Motor neuron (in vitro differentiated cells): ENCODE measurements at regions not wholly inside any gene's neighbourhood (a gene's known extent, or its start where the extent isn't known, plus 50 kb on each side); places are given as distances from the start of the nearest gene placed in this dataset.
A peak's percentile ranks its signal among the peaks of the same experiment; 100 is the strongest.

ENCODE experiments used
- ATAC-seq, 8 experiments: fragments of 200-7000 bp; cut with Tn5 transposase; replicated peaks in 6 of 8; 2 replicates each; pipeline ENCODE4 v1.8.0; 2021; ENCODE audit warnings: mild to moderate bottlenecking in 8 of 8, moderate library complexity in 8 of 8
- H3K27ac ChIP-seq, 2 donors: fragments of 250-450 bp; sonication (Bioruptor Pico); 2 replicates each; pipeline ENCODE4 v1.9.0; 2021; ENCODE audit warnings: antibody characterized with exemption in 2 of 2, mild to moderate bottlenecking in 2 of 2, moderate library complexity in 1 of 2
- H3K4me1 ChIP-seq, 2 donors: fragments of 250-450 bp; sonication (Bioruptor Pico); replicated peaks in 1 of 2; 2 replicates each; pipeline ENCODE4 v1.6.1; 2021; ENCODE audit warnings: antibody characterized with exemption in 2 of 2, mild to moderate bottlenecking in 2 of 2, moderate library complexity in 1 of 2
- H3K4me3 ChIP-seq, 5 donors: fragments of 250-450 bp; sonication (Bioruptor Pico); 2 replicates each; pipeline ENCODE4 v1.9.0; 2021; ENCODE audit warnings: antibody characterized with exemption in 5 of 5, mild to moderate bottlenecking in 5 of 5, moderate library complexity in 4 of 5
- WGBS, 10 experiments: fragments of 450-650 bp; shearing (Covaris generic); methylation state at CpG; one replicate each; pipeline ENCODE4 v1.0.0; 2022; 5-methylcytosine and 5-hydroxymethylcytosine counted together
- in situ Hi-C, 9 experiments: fragments of 400-800 bp; cut with MboI; loops; one replicate each; pipeline ENCODE4 v1.15.0; 2021; ENCODE audit warnings: low sequenced_read_pairs in 9 of 9, low pct_unique_long_range_greater_than_20kb in 2 of 9; ENCODE audit not compliant: unreplicated experiment in 9 of 9

DNA sequence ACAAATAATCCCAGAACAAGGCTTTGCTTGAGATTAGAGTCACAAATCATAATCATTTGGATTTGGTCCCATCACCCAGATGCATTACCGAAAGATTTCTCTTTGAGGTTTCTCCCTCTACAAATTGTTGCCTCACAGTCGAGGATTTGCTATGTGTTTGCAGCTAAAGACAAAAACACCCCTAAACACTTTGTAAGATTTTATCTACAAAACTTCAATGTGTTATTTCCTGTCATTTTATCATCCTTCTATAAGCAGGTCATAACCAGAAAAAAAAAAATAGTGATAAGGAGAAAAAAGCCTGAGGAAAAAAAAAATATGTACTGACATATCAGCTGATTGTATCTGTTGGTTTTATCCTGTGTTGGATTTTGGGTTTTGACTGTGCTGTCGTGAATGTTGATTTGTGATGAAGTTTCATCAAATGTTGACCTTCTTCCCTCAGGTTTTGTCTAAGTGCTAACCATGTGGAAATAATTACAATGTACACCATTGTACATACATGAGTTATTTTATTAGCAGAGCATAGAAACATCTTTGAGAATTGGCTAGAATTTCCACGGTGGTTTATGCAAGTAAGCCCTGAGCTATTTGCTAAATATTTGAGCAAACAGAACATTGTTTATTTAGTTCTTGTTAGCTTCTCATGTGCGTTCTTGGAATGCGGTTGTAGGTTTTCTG is 274.4 kb downstream of the NEBL start:
- WGBS, 10 experiments, result 12 to 100% (median 89%) methylated on average over 4 to 6 of the region's 6 CpGs
- in situ Hi-C loops, result no loop called here
- H3K27ac ChIP-seq, result no peak overlapping the region
- no peaks in the 10 kb centered on the region for H3K4me1 ChIP-seq
- ATAC-seq, result peak in 1 of 8 experiments; percentile 99
- H3K4me3 ChIP-seq, result no peak overlapping the region

DNA sequence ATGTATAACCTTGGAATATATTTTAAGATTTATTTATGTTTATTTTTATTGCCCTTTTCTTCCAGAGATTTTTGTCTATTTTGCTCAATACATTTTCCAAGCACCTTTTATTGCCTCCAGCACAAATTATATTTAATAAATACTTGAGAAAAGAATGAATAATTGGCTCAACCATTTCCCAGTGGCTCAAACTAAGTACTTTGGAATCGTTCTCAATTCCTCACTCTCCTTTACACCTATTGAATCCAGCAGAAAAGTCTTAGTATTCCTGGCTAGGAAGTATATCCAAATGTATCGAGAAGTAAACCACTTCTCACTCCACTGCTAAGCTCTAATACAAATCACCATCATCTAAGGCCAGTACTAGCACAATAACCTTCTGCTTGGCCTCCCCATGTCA is 276.1 kb downstream of the NEBL start:
- in situ Hi-C loops, result no loop called here
- Histone ChIP-seq H3K27ac (no peak overlapping the region), H3K4me3 (no peak overlapping the region), H3K4me1 (no peaks in the 10 kb centered on the region)
- no peak for ATAC-seq
- 23 to 100% (median 84%) methylated on average over 1 to 2 of the region's 2 CpGs; no CpG with 5 or more reads in 2 of the 10 experiments for WGBS, 10 experiments

DNA sequence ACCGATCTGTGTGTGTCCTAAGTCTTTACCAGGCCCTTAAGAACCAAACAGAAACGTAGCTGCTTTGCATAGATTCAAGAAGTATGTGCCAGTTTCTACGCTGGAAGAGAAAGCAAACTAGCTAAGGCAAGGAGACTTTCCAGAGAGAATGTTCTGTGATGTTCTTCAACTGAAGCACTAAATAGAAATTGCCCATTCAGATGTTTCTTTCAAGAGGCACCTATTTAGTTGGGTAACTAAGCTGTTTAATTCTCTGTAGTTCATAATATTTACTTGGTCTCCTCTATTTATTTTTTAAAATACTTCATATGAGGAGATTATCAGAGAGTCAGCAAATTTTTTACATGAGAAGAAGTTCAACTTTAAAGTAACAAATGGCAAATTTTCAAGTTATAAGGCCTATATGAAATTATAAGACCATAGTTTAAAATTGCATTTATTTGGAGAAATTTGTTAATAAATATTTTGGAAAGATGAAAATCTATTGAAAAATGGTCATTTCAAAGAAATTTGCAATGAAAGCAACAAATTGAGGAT is 279.0 kb downstream of the NEBL start:
- ATAC-seq, result no peak
- in situ Hi-C loops, result no loop called here
- Histone ChIP-seq H3K27ac (no peak overlapping the region), H3K4me3 (no peak overlapping the region), H3K4me1 (no peaks in the 10 kb centered on the region)
- WGBS, 10 experiments, result 20 to 83% (median 44%) methylated on average over 1 to 3 of the region's 3 CpGs; no CpG with 5 or more reads in 2 of the 10 experiments

DNA sequence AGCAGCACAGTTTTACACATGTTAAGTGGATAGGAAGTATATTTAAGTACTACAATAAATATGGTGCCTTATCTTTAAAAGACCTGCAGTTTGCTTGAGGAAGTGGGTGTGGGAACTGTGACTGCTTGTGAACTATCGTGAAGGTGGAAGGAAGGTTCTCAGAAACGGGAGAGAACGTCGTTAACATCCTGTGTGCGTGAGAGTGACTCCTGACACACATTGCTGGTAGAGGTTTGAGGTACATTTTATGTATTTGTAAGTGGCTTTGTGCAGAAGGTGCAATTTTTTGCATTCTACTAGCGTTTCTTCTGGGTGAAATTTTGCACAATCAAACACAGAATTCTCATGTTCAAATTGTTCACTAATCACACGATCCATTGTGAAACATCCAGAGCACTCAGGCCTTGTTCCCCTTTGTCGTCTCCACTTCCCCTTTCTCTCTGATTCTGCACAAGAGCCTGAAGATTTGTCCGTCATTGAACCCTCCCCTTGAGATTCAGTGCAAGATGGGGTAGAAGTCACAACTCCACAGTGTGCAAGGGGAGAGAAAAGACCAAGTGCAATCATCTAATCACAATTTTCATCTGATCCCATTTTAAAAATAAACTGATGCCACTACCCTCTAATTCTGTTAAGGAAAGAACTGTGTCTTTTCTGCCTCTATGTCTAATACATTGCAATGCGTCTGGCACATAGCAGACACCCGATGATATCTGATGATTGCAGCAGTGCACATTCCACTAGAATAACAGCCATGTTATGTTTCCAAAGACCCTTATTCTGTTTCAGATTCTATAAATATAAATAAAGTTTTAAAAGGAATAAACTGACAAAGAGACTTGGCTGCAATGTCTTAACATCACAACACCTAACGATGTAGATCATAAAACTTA is 279.9 kb downstream of the NEBL start:
- 34 to 100% (median 84%) methylated on average over 3 to 12 of the region's 12 CpGs for WGBS, 10 experiments
- ATAC-seq, result no peak
- Histone ChIP-seq H3K27ac (no peak overlapping the region), H3K4me1 (no peaks in the 10 kb centered on the region), H3K4me3 (no peak overlapping the region)
- in situ Hi-C loops, result no loop called here

DNA sequence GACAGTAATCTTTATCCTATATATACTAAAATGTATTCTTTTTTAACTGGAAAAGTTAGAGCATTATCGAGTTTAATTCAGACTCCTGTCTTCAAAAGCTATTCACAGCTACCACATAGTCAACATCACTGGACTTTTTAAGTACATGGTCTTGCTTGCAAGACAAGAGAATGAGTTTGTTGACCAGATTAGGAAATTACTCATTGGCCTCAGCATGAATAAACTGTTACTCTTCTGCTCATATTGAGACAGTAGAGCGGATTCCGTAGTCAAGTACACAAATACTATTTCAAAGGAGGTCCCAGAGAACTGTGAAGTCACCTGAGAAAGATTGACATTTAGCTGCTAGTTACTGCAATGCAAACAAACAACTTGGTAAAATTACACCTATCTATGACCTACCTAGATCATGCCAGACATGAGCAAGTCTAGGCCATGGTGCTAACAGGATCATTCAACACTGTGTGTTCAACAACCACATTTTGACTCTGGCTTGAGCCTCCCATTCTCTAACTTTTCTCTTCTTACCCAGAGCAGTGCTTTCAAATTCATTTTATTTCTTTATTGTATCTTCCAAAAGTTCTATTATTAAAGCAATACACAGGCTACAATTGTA is 280.9 kb downstream of the NEBL start:
- in situ Hi-C loops, result no loop called here
- Histone ChIP-seq H3K4me1 (no peaks in the 10 kb centered on the region), H3K27ac (no peak overlapping the region), H3K4me3 (no peak overlapping the region)
- WGBS, 10 experiments, result 29 to 100% (median 87%) methylated on average over 1 to 3 of the region's 3 CpGs
- ATAC-seq, result no peak

DNA sequence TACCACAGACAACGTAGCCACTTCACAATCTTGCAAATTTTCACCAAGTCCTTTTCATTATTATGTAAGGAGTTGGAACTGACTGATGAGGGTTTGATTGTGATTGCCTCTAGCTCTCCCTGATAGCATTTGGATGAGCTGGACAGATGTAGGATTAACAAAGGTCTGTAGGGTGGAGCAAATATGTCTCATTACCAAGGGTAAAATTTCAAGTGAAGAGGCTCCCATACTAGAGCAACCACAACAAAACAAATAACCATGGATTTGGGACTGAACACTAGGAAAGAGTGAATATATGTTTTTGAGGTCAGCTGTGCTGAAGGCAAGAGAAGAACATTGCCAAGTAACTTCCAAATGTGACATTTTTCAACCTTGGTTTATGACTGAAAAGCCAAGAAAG is 281.7 kb downstream of the NEBL start:
- H3K4me1 ChIP-seq, result no peaks in the 10 kb centered on the region
- in situ Hi-C loops, result no loop called here
- no peak for ATAC-seq
- no peak overlapping the region for H3K27ac ChIP-seq
- WGBS, 10 experiments, result 0 to 83% (median 30%) methylated on average over 1 of the region's 1 CpG; no CpG with 5 or more reads in 5 of the 10 experiments
- H3K4me3 ChIP-seq, result no peak overlapping the region

DNA sequence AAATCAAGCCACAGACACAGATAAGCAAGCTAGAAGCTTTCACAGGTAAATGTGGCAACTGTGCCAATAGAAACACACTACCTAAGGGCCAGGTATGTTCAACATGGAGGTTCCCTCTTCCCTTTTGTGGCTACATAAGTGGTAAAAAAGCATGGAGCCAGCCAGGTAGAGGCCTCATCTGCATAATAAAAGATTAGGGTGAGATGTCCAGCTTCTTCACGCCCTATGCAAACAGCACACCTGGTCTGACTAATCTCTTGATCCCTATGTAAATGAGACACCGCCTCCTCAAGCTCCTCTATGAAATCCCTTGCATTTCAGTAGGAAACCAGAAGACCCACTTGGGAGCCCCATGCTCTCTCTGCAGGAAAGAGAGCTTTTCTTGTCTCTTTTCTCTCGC is 282.2 kb downstream of the NEBL start:
- Histone ChIP-seq H3K27ac (no peak overlapping the region), H3K4me1 (no peaks in the 10 kb centered on the region), H3K4me3 (no peak overlapping the region)
- WGBS, 10 experiments, result 0 to 100% (median 73%) methylated on average over 1 to 3 of the region's 3 CpGs; no CpG with 5 or more reads in 3 of the 10 experiments
- in situ Hi-C loops, result no loop called here
- ATAC-seq, result no peak

DNA sequence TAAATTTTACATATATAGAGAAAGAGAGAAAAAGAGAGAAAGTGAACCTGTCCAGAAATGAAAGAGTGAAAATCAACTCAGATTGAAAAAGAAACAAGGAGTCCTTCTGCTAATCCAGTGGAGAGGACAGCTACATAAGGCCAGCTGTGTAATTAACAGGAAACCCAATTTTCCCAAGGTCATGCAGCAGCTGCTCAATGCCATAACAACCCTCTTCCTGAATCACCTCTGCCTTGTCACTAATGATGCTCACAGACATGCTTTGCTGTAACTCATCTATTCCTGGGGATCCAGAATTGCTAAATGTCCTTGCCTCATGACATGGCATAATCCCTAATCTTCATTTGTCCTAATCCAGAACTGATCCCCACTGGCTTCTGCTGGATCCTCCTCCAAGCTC is 288.6 kb downstream of the NEBL start:
- Histone ChIP-seq H3K4me3 (no peak overlapping the region), H3K27ac (no peak overlapping the region), H3K4me1 (no peaks in the 10 kb centered on the region)
- ATAC-seq, result no peak
- in situ Hi-C loops, result no loop called here

DNA sequence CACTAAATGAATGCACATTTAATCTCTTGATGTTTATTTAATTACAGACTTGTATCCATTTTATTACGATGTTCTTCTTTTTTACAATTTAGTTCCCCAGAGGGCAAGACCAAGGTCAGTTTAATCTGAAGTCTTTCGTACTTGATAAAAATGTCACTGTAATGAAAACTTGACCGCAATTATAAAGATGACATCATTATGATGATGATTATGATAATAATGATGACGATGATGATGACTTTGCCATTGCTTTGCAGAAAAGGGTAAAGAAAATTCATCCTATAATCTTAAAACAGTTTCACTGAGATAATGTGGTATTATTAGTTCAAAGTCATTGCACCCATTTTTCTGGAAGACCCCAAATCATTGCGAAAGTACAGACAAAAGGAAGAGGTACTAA is 290.1 kb downstream of the NEBL start:
- Histone ChIP-seq H3K27ac (no peak overlapping the region), H3K4me3 (no peak overlapping the region), H3K4me1 (no peaks in the 10 kb centered on the region)
- 34 to 100% (median 87%) methylated on average over 2 to 5 of the region's 5 CpGs for WGBS, 10 experiments
- in situ Hi-C loops, result no loop called here
- ATAC-seq, result no peak

DNA sequence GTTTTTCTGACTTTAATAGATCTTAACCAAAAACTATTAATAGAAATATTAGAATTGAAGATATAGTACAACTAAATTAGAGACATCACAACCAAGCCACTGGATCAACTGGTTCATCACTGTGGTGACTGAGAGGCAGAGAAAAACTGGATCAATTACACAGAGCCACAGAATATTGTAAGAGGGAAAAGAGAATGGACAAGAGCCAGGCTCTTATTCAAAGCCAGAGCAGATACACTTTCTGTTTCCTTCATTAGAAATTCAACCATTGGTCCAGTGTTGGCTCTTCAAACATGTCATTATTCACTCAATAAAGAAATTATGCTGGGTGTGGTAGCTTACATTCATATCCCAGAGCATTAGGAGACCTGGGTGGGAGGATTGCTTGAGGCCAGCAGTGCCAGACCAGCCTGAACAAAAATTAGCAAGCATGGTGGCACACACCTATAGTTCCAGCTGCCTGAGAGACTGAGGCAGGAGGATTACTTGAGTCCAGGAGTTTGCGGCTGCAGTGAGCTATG is 295.1 kb downstream of the NEBL start:
- ATAC-seq, result peak in 3 of 8 experiments; percentile 68 to 77 (median 71)
- in situ Hi-C loops, result no loop called here
- Histone ChIP-seq H3K4me1 (peaks cover 0 to 13% of the 10 kb centered on the region in 2 donors), H3K27ac (no peak overlapping the region), H3K4me3 (no peak overlapping the region)
- 29 to 100% (median 93%) methylated on average over 1 of the region's 1 CpG; no CpG with 5 or more reads in 4 of the 10 experiments for WGBS, 10 experiments

DNA sequence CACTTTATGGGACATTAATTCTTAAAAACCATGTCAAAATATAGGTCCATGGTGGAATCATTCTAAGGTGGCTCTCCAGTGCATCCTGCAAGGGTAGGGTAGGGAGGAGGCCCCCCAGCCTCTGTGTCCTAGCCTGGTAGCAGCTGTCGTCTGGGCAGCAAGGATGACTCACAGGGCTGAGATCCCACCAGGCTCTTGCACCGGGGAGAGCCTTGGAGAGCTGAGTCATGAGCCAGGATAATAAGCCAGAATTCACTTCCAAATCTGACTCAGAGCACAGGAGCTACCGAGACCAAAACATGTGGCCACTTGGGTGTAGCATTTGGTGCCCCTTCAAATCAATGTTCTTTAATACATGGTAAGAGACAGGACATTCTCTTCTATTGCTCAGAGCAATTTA is 298.5 kb downstream of the NEBL start:
- peak; percentile 54 to 99 (median 94) for ATAC-seq
- Histone ChIP-seq H3K4me3 (no peak overlapping the region), H3K27ac (no peak overlapping the region), H3K4me1 (peaks cover 0 to 24% of the 10 kb centered on the region in 2 donors)
- 0 to 40% (median 0%) methylated on average over 1 to 2 of the region's 3 CpGs; no CpG with 5 or more reads in 3 of the 10 experiments for WGBS, 10 experiments
- in situ Hi-C loops, result no loop called here

DNA sequence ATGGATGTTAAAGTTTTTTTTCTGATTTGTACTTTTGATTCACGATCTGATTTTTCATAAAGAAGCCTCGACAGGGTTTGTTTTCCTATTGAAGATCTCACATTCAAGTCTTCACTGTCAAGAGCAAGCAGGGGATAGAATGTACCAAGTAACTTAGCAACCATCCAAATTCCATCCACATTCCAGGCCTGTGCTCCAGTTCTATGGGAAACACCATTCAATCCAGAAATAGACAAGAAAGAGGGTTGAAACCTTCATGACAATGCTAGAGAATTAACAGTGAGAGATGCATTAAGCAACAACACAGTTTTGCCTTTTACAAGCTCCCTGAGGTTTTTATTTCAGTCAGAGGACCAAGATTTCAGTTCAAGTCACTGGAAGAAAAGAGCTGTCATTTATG is 300.2 kb downstream of the NEBL start:
- ATAC-seq, result peak in 5 of 8 experiments; percentile 57 to 83 (median 65)
- H3K27ac ChIP-seq, result peak overlapping the region in 1 of 2 donors; percentile 11
- in situ Hi-C loops, result no loop called here
- 7 to 62% (median 34%) methylated on average over 2 of the region's 2 CpGs; no CpG with 5 or more reads in 3 of the 10 experiments for WGBS, 10 experiments
- peaks cover 0 to 24% of the 10 kb centered on the region in 2 donors for H3K4me1 ChIP-seq
- no peak overlapping the region for H3K4me3 ChIP-seq
